Stomach smooth muscle (tissue), 2 donors: ENCODE measurements at regions not wholly inside any gene's neighbourhood (a gene's known extent, or its start where the extent isn't known, plus 50 kb on each side); places are given as distances from the start of the nearest gene placed in this dataset.

Source experiments
- H3K27ac ChIP-seq: one replicate; pipeline ENCODE4 v1.7.0; 2013; ENCODE audit warnings: mild to moderate bottlenecking, low read length, inconsistent platforms
- H3K27me3 ChIP-seq, 2 donors: one replicate each; pipeline ENCODE4 v1.7.0; 2013; ENCODE audit warnings: low read length in 2 of 2; ENCODE audit not compliant: insufficient read depth in 2 of 2, control insufficient read depth in 1 of 2
- H3K36me3 ChIP-seq, 2 donors: one replicate each; pipeline ENCODE4 v1.7.0; 2013; ENCODE audit warnings: low read length in 2 of 2; ENCODE audit not compliant: control insufficient read depth in 2 of 2, insufficient read depth in 2 of 2
- H3K4me1 ChIP-seq: one replicate; pipeline ENCODE4 v1.7.0; 2013; ENCODE audit warnings: low read length; ENCODE audit not compliant: control insufficient read depth, insufficient read depth
- H3K4me3 ChIP-seq, 2 donors: one replicate each; pipeline ENCODE4 v1.7.0; 2013; ENCODE audit warnings: low read length in 2 of 2
- H3K9ac ChIP-seq, 2 donors: one replicate each; pipeline ENCODE4 v1.7.0; 2013; ENCODE audit warnings: low read length in 2 of 2, mild to moderate bottlenecking in 1 of 2
- H3K9me3 ChIP-seq, 2 donors: one replicate each; pipeline ENCODE4 v1.7.0; 2013; ENCODE audit warnings: low read length in 2 of 2; ENCODE audit not compliant: control insufficient read depth in 2 of 2
- donor health status: healthy.
- donor health status: Pancreatic carcinoma.

GRCh38 chr1:240018617-240019016, 73.1 kb upstream of the FMN2 start:
- H3K4me1 ChIP-seq: no peaks in the 10 kb centered on the region
- no peaks in the 10 kb centered on the region for H3K36me3 ChIP-seq
- peaks cover 0 to 4% of the 10 kb centered on the region in 2 donors for H3K9me3 ChIP-seq
- H3K27ac ChIP-seq: no peak overlapping the region
- no peak overlapping the region for H3K4me3 ChIP-seq
- no peaks in the 10 kb centered on the region for H3K27me3 ChIP-seq
- H3K9ac ChIP-seq: no peak overlapping the region

GRCh38 chr1:240019524-240019923, 72.2 kb upstream of the FMN2 start:
- Histone ChIP-seq H3K4me1 (no peaks in the 10 kb centered on the region), H3K4me3 (no peak overlapping the region), H3K27ac (no peak overlapping the region)

GRCh38 chr1:240020871-240021270, 70.8 kb upstream of the FMN2 start:
- Histone ChIP-seq H3K4me3 (no peak overlapping the region), H3K27ac (no peak overlapping the region), H3K36me3 (no peaks in the 10 kb centered on the region), H3K9ac (no peak overlapping the region), H3K4me1 (no peaks in the 10 kb centered on the region), H3K27me3 (no peaks in the 10 kb centered on the region), H3K9me3 (peaks cover 0 to 4% of the 10 kb centered on the region in 2 donors)

More at GRCh38 chr1:240019524-240019923, 72.2 kb upstream of the FMN2 start:
- Histone ChIP-seq H3K9ac (no peak overlapping the region), H3K27me3 (no peaks in the 10 kb centered on the region), H3K9me3 (peaks cover 0 to 4% of the 10 kb centered on the region in 2 donors), H3K36me3 (no peaks in the 10 kb centered on the region)

- no peak overlapping the region for H3K9ac ChIP-seq
These were observed 70.0 kb upstream of the FMN2 start for GRCh38 chr1:240021709-240022108.

GRCh38 chr1:240027059-240027462, 64.6 kb upstream of the FMN2 start:
- H3K36me3 ChIP-seq: no peaks in the 10 kb centered on the region
- H3K9ac ChIP-seq: no peak overlapping the region
- no peak overlapping the region for H3K27ac ChIP-seq
- no peak overlapping the region for H3K4me3 ChIP-seq
- H3K9me3 ChIP-seq: no peaks in the 10 kb centered on the region
- H3K27me3 ChIP-seq: no peaks in the 10 kb centered on the region
- no peaks in the 10 kb centered on the region for H3K4me1 ChIP-seq

More at GRCh38 chr1:240021709-240022108, 70.0 kb upstream of the FMN2 start:
- H3K9me3 ChIP-seq: peaks cover 0 to 4% of the 10 kb centered on the region in 2 donors
- no peaks in the 10 kb centered on the region for H3K36me3 ChIP-seq
- no peaks in the 10 kb centered on the region for H3K4me1 ChIP-seq
- H3K27me3 ChIP-seq: no peaks in the 10 kb centered on the region
- H3K4me3 ChIP-seq: no peak overlapping the region
- H3K27ac ChIP-seq: no peak overlapping the region

GRCh38 chr1:240029418-240029817, 62.3 kb upstream of the FMN2 start:
- H3K4me1 ChIP-seq: no peaks in the 10 kb centered on the region
- no peak overlapping the region for H3K4me3 ChIP-seq
- H3K36me3 ChIP-seq: no peaks in the 10 kb centered on the region
- H3K27ac ChIP-seq: no peak overlapping the region
- no peaks in the 10 kb centered on the region for H3K27me3 ChIP-seq
- no peaks in the 10 kb centered on the region for H3K9me3 ChIP-seq
- no peak overlapping the region for H3K9ac ChIP-seq

- no peak overlapping the region for H3K9ac ChIP-seq
- H3K27me3 ChIP-seq: no peaks in the 10 kb centered on the region
These were observed 61.4 kb upstream of the FMN2 start for GRCh38 chr1:240030236-240030635.

GRCh38 chr1:240031009-240031408, 60.7 kb upstream of the FMN2 start:
- no peak overlapping the region for H3K27ac ChIP-seq
- H3K9me3 ChIP-seq: no peaks in the 10 kb centered on the region
- no peaks in the 10 kb centered on the region for H3K27me3 ChIP-seq
- H3K36me3 ChIP-seq: no peaks in the 10 kb centered on the region
- no peak overlapping the region for H3K9ac ChIP-seq
- H3K4me1 ChIP-seq: no peaks in the 10 kb centered on the region
- H3K4me3 ChIP-seq: no peak overlapping the region

More at GRCh38 chr1:240030236-240030635, 61.4 kb upstream of the FMN2 start:
- Histone ChIP-seq H3K36me3 (no peaks in the 10 kb centered on the region), H3K4me1 (no peaks in the 10 kb centered on the region), H3K4me3 (no peak overlapping the region), H3K27ac (no peak overlapping the region), H3K9me3 (no peaks in the 10 kb centered on the region)

GRCh38 chr1:240031414-240031813, 60.3 kb upstream of the FMN2 start:
- Histone ChIP-seq H3K27me3 (no peaks in the 10 kb centered on the region), H3K9ac (no peak overlapping the region), H3K9me3 (no peaks in the 10 kb centered on the region), H3K4me3 (no peak overlapping the region), H3K27ac (no peak overlapping the region), H3K36me3 (no peaks in the 10 kb centered on the region), H3K4me1 (no peaks in the 10 kb centered on the region)

- Histone ChIP-seq H3K4me3 (no peak overlapping the region), H3K4me1 (no peaks in the 10 kb centered on the region), H3K27me3 (no peaks in the 10 kb centered on the region), H3K9ac (no peak overlapping the region), H3K9me3 (no peaks in the 10 kb centered on the region), H3K36me3 (no peaks in the 10 kb centered on the region), H3K27ac (no peak overlapping the region)
These were observed 58.3 kb upstream of the FMN2 start for GRCh38 chr1:240033406-240033805.

GRCh38 chr1:240036526-240036925, 55.2 kb upstream of the FMN2 start:
- Histone ChIP-seq H3K4me3 (no peak overlapping the region), H3K27me3 (no peaks in the 10 kb centered on the region), H3K27ac (no peak overlapping the region), H3K9me3 (no peaks in the 10 kb centered on the region), H3K4me1 (no peaks in the 10 kb centered on the region), H3K36me3 (no peaks in the 10 kb centered on the region), H3K9ac (no peak overlapping the region)
